Neuronal stem cell (in vitro differentiated cells): ENCODE measurements at regions not wholly inside any gene's neighbourhood (a gene's known extent, or its start where the extent isn't known, plus 50 kb on each side); places are given as distances from the start of the nearest gene placed in this dataset.

Experiments used
- DNase-seq: peaks from one replicate; pipeline ENCODE4 v3.0.0-alpha.2; 2013; ENCODE audit warnings: low spot score
- H2AFZ ChIP-seq: one replicate; pipeline ENCODE4 v1.6.1; 2013; ENCODE audit warnings: mild to moderate bottlenecking, low read length, inconsistent platforms
- H2AK5ac ChIP-seq: 2 replicates; pipeline ENCODE4 v1.6.1; 2013; ENCODE audit warnings: low read depth, mild to moderate bottlenecking, inconsistent platforms, low read length, moderate library complexity, mixed read lengths
- H2BK120ac ChIP-seq: 2 replicates; pipeline ENCODE4 v1.6.1; 2013; ENCODE audit warnings: low read depth, mild to moderate bottlenecking, inconsistent platforms, low read length, moderate library complexity, mixed read lengths
- H2BK12ac ChIP-seq: one replicate; pipeline ENCODE4 v1.6.1; 2013; ENCODE audit warnings: low read length, inconsistent platforms
- H2BK15ac ChIP-seq: 2 replicates; pipeline ENCODE4 v1.6.1; 2013; ENCODE audit warnings: mild to moderate bottlenecking, low read length, inconsistent platforms, mixed read lengths
- H2BK5ac ChIP-seq: one replicate; pipeline ENCODE4 v1.6.1; 2013; ENCODE audit warnings: inconsistent platforms, mild to moderate bottlenecking, low read length, moderate library complexity
- H3K14ac ChIP-seq: one replicate; pipeline ENCODE4 v1.6.1; 2013; ENCODE audit warnings: low read length, inconsistent platforms
- H3K18ac ChIP-seq: 2 replicates; pipeline ENCODE4 v1.6.1; 2013; ENCODE audit warnings: low read length, inconsistent platforms
- H3K23ac ChIP-seq: 2 replicates; pipeline ENCODE4 v1.6.1; 2013; ENCODE audit warnings: low read depth, mild to moderate bottlenecking, mixed read lengths, low read length, inconsistent platforms; ENCODE audit not compliant: poor library complexity
- H3K27ac ChIP-seq: replicated peaks from 3 replicates; pipeline ENCODE4 v1.5.1; 2013; ENCODE audit warnings: low read length, inconsistent platforms
- H3K27me3 ChIP-seq, 3 experiments: 2 replicates each; pipeline ENCODE4 v1.6.1; 2013; ENCODE audit warnings: low read length in 3 of 3, mild to moderate bottlenecking in 2 of 3, inconsistent platforms in 1 of 3, low read depth in 1 of 3, mixed read lengths in 1 of 3, moderate library complexity in 1 of 3; ENCODE audit not compliant: control insufficient read depth in 3 of 3, insufficient read depth in 3 of 3
- H3K36me3 ChIP-seq, 2 donors: replicated peaks in 1 of 2; 2 replicates each; pipeline ENCODE4 v1.6.1; 2013; ENCODE audit warnings: low read length in 2 of 2; ENCODE audit not compliant: control insufficient read depth in 2 of 2, insufficient read depth in 2 of 2
- H3K4ac ChIP-seq: 2 replicates; pipeline ENCODE4 v1.6.1; 2013; ENCODE audit warnings: inconsistent platforms, mild to moderate bottlenecking, low read length, moderate library complexity
- H3K4me1 ChIP-seq, 2 donors: 1 replicate in 1 of 2; 2 replicates in 1 of 2; pipeline ENCODE4 v1.6.1; 2013; ENCODE audit warnings: low read length in 2 of 2, low read depth in 1 of 2; ENCODE audit not compliant: control insufficient read depth in 2 of 2, insufficient read depth in 1 of 2
- H3K4me2 ChIP-seq: one replicate; pipeline ENCODE4 v1.6.1; 2013; ENCODE audit warnings: mild to moderate bottlenecking, low read length, inconsistent platforms; ENCODE audit not compliant: insufficient read depth, poor library complexity, severe bottlenecking
- H3K4me3 ChIP-seq, 2 donors: 2 replicates each; pipeline ENCODE4 v1.5.1; 2013; ENCODE audit warnings: low read length in 2 of 2, mild to moderate bottlenecking in 2 of 2, inconsistent platforms in 1 of 2, moderate library complexity in 1 of 2
- H3K79me1 ChIP-seq: one replicate; pipeline ENCODE4 v1.6.1; 2013; ENCODE audit warnings: low read depth, mild to moderate bottlenecking, inconsistent platforms, low read length, moderate library complexity
- H3K9ac ChIP-seq: one replicate; pipeline ENCODE4 v1.6.1; 2013; ENCODE audit warnings: mild to moderate bottlenecking, low read depth, low read length, inconsistent platforms; ENCODE audit not compliant: poor library complexity
- H3K9me3 ChIP-seq, 2 donors: replicated peaks in 1 of 2; 2 replicates each; pipeline versions ENCODE3 to v1.6.1; 2013; ENCODE audit warnings: low read length in 2 of 2, mild to moderate bottlenecking in 2 of 2, inconsistent platforms in 1 of 2, low read depth in 1 of 2, mixed read lengths in 1 of 2, moderate library complexity in 1 of 2; ENCODE audit not compliant: control insufficient read depth in 2 of 2, insufficient read depth in 1 of 2
- H4K8ac ChIP-seq: one replicate; pipeline ENCODE4 v1.6.1; 2013; ENCODE audit warnings: low read depth, mild to moderate bottlenecking, inconsistent platforms, low read length, moderate library complexity
- H4K91ac ChIP-seq: one replicate; pipeline ENCODE4 v1.6.1; 2013; ENCODE audit warnings: low read length, low read depth, mild to moderate bottlenecking, inconsistent platforms; ENCODE audit not compliant: poor library complexity
- WGBS, 2 donors: extraction: QIAGEN DNeasy Blood & Tissue Kit; methylation state at CpG; one replicate each; pipeline ENCODE4 v1.1.7; 2013; ENCODE audit warnings: missing lambda C conversion rate in 2 of 2, mixed read lengths in 1 of 2; ENCODE audit not compliant: insufficient read length in 2 of 2, insufficient replicate concordance in 1 of 2; ENCODE audit errors: extremely low coverage in 2 of 2; 5-methylcytosine and 5-hydroxymethylcytosine counted together

DNA sequence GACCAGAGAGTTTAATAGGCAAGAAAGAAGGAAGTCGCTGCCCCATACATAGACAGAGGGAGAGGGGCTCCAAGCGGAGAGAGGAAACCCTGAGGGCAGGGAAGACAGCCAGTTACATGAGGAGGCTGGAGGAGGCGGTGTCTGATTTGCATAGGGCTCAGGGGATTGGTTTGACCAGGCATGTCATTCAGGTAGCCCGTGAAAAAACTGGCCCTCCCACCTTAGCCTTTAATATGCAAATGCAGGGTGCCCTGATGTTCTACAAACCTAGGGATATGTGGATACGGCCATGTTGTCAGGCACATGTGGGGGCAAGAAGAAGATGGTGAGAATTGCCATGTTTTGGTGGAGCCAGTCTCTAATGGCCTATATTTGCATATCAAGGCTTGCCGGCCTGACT is 1461.6 kb downstream of the PCDH9 start:
- DNase-seq = no peak
- H3K4me1 ChIP-seq = no peaks in the 10 kb centered on the region
- H2BK15ac ChIP-seq = no peak overlapping the region
- no peak overlapping the region for H3K27ac ChIP-seq
- no peaks in the 10 kb centered on the region for H3K79me1 ChIP-seq
- H3K9me3 ChIP-seq = no peaks in the 10 kb centered on the region
- H3K18ac ChIP-seq = no peak overlapping the region
- H3K23ac ChIP-seq = no peak overlapping the region
- no CpG with 5 or more reads among the region's 6 CpGs for WGBS, 2 donors
- no peak overlapping the region for H3K4me3 ChIP-seq
- no peak overlapping the region for H3K14ac ChIP-seq
- no peak overlapping the region for H4K91ac ChIP-seq
- H4K8ac ChIP-seq = no peak overlapping the region
- H3K4me2 ChIP-seq = no peak overlapping the region
- no peak overlapping the region for H3K9ac ChIP-seq
- H2BK5ac ChIP-seq = no peak overlapping the region
- H2AK5ac ChIP-seq = no peak overlapping the region
- no peaks in the 10 kb centered on the region for H3K27me3 ChIP-seq
- H2BK12ac ChIP-seq = no peak overlapping the region
- no peak overlapping the region for H2AFZ ChIP-seq
- H3K4ac ChIP-seq = no peak overlapping the region
- H2BK120ac ChIP-seq = no peak overlapping the region
- H3K36me3 ChIP-seq = no peaks in the 10 kb centered on the region

DNA sequence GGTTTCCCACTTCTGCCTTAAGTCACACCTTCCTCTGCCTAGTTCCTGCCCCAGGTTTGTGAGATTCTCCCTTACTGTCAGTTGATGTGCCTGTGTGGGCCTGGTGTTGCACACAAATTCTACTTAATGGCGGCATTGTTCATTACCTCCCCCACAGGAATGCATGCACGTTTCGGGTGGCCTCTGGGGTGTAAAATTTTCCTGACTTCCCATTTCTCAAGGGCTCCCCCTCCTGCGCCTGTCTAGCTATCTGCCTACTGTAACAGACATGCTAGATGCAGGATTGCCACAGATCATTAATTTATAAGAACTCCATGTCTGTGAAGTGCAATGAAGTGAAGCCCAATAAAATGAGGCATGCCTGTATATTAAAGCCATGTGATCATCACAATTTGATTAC is 1466.3 kb downstream of the PCDH9 start:
- WGBS, 2 donors = no CpG with 5 or more reads among the region's 4 CpGs
- Histone ChIP-seq H2AK5ac (no peak overlapping the region), H3K4me3 (no peak overlapping the region), H3K36me3 (no peaks in the 10 kb centered on the region), H3K14ac (no peak overlapping the region), H3K23ac (no peak overlapping the region), H3K79me1 (no peaks in the 10 kb centered on the region), H3K4ac (no peak overlapping the region), H3K4me1 (no peaks in the 10 kb centered on the region), H3K4me2 (no peak overlapping the region), H2BK120ac (no peak overlapping the region), H3K27ac (no peak overlapping the region), H2BK12ac (no peak overlapping the region), H2BK15ac (no peak overlapping the region), H3K9me3 (no peaks in the 10 kb centered on the region), H3K27me3 (no peaks in the 10 kb centered on the region), H2BK5ac (no peak overlapping the region), H4K91ac (no peak overlapping the region), H3K18ac (no peak overlapping the region), H4K8ac (no peak overlapping the region), H2AFZ (no peak overlapping the region), H3K9ac (no peak overlapping the region)
- DNase-seq = no peak

DNA sequence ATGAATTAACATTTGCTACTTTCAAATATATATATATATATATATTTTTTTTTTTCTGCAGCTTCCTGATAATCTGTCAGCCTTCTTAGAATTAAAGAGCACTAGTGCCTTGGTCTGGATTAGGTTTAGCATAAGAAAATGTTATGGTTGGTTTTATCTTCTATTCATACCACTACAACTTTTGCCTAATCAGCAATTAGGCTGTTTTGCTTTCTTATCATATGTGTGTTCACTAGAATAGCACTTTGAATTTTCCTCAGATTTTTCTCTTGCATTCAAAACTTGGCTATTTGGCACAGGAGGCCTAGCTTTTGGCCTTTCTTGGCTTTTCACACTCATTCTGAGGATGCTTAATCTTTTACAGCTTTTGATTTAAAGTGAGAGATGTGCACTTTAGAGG is 1468.1 kb downstream of the PCDH9 start:
- no peak overlapping the region for H3K4me2 ChIP-seq
- H3K4me3 ChIP-seq = no peak overlapping the region
- H3K9me3 ChIP-seq = peaks cover 0 to 2% of the 10 kb centered on the region in 2 donors
- H3K4me1 ChIP-seq = no peaks in the 10 kb centered on the region
- H4K91ac ChIP-seq = no peak overlapping the region
- H3K27ac ChIP-seq = no peak overlapping the region
- H3K23ac ChIP-seq = no peak overlapping the region
- H2BK15ac ChIP-seq = no peak overlapping the region
- H3K18ac ChIP-seq = no peak overlapping the region
- DNase-seq = no peak
- no peak overlapping the region for H3K9ac ChIP-seq
- H3K4ac ChIP-seq = no peak overlapping the region
- H3K27me3 ChIP-seq = no peaks in the 10 kb centered on the region
- no peak overlapping the region for H2BK120ac ChIP-seq
- no peaks in the 10 kb centered on the region for H3K36me3 ChIP-seq
- no peak overlapping the region for H3K14ac ChIP-seq
- H4K8ac ChIP-seq = no peak overlapping the region
- H2BK5ac ChIP-seq = no peak overlapping the region
- H3K79me1 ChIP-seq = no peaks in the 10 kb centered on the region
- H2AK5ac ChIP-seq = no peak overlapping the region
- H2AFZ ChIP-seq = peak overlapping the region; percentile 27
- no peak overlapping the region for H2BK12ac ChIP-seq

DNA sequence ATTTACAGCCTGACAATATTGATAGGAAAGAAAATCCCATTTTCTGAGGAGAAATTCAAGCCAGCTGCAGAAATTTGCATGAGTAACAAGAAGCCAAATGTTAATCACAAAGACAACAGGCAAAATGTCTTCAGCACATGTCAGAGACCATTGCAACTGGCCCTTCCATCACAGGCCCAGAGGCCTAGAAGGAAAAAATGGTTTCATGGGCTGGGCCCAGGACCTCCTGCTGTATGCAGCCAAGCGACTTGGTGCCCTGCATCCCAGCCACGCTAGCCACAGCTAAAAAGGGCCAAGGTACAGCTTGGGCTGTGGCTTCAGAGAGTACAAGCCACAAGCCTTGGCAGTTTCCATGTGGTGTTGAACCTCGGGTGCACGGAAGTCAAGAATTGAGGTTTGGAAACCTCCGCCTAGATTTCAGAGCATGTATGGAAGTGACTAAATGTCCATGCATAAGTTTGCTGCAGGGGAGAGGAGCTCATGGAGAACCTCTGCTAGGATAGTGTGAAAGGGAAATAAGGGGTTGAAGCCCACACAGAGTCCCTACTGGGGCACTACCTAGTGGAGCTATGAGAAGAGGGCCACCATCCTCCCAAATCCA is 1474.0 kb downstream of the PCDH9 start:
- Histone ChIP-seq H3K27ac (no peak overlapping the region), H4K91ac (no peak overlapping the region), H2BK5ac (no peak overlapping the region), H3K4me1 (no peaks in the 10 kb centered on the region), H3K79me1 (no peaks in the 10 kb centered on the region), H3K9me3 (peaks cover 0 to 2% of the 10 kb centered on the region in 2 donors), H4K8ac (no peak overlapping the region), H2AFZ (no peak overlapping the region), H3K4ac (no peak overlapping the region), H2BK15ac (no peak overlapping the region), H3K23ac (no peak overlapping the region), H2BK12ac (no peak overlapping the region), H3K4me3 (peak overlapping the region in 1 of 2 donors; percentile 6), H2BK120ac (no peak overlapping the region), H2AK5ac (no peak overlapping the region), H3K14ac (no peak overlapping the region), H3K27me3 (no peaks in the 10 kb centered on the region), H3K18ac (no peak overlapping the region), H3K4me2 (no peak overlapping the region), H3K36me3 (no peaks in the 10 kb centered on the region), H3K9ac (no peak overlapping the region)
- no peak for DNase-seq
- WGBS, 2 donors = no CpG with 5 or more reads among the region's 5 CpGs
